ENCODE measurements at regions not wholly inside any gene's neighbourhood (a gene's known extent, or its start where the extent isn't known, plus 50 kb on each side); places are given as distances from the start of the nearest gene placed in this dataset.

- no peak for TF ChIP-seq CTCF (IDR thresholded peaks at IDR 0.05; ENCODE audit: low read length)
- no peak for TF ChIP-seq EZH2 (IDR thresholded peaks at IDR 0.05; ENCODE audit: borderline replicate concordance, low read length)
Observed at GRCh38 chr16:73978407-73978784, 318.2 kb upstream of the PSMD7 start.
